SK-N-SH treated with all-trans-retinoic acid at 6 μM for 48 hours (cell line): ENCODE measurements at regions not wholly inside any gene's neighbourhood (a gene's known extent, or its start where the extent isn't known, plus 50 kb on each side); places are given as distances from the start of the nearest gene placed in this dataset.

Experiments used
- ATAC-seq: fragments of 200-7000 bp; cut with Tn5 transposase; 3 replicates; pipeline ENCODE4 v1.9.1; 2020; ENCODE audit warnings: mild to moderate bottlenecking, moderate library complexity
- ARNTL ChIP-seq: fragments of 450-650 bp; formaldehyde crosslinking; IDR thresholded peaks from 2 replicates; pipeline ENCODE4 v1.5.0; 2020; ENCODE audit warnings: low read depth, mild to moderate bottlenecking, moderate library complexity, borderline replicate concordance
- BACH2 ChIP-seq: fragments of 250-450 bp; sonication (Bioruptor Pico); IDR thresholded peaks from 2 replicates; pipeline ENCODE4 v1.9.0; 2021; ENCODE audit warnings: mild to moderate bottlenecking, borderline replicate concordance
- CREB5 ChIP-seq: fragments of 250-450 bp; sonication (Bioruptor Pico); IDR thresholded peaks from 2 replicates; pipeline ENCODE4 v1.5.1; 2020; ENCODE audit warnings: low read depth, mild to moderate bottlenecking, moderate library complexity
- CSDC2 ChIP-seq: fragments of 250-450 bp; sonication (Bioruptor Pico); IDR thresholded peaks from 2 replicates; pipeline ENCODE4 v1.5.0; 2020; ENCODE audit warnings: mild to moderate bottlenecking, moderate library complexity
- ESRRG ChIP-seq: fragments of 250-450 bp; sonication (Bioruptor Pico); IDR thresholded peaks from 2 replicates; pipeline ENCODE4 v1.6.1; 2021; ENCODE audit warnings: mild to moderate bottlenecking
- GLIS3 ChIP-seq: fragments of 250-450 bp; sonication (Bioruptor Pico); IDR thresholded peaks from 2 replicates; pipeline ENCODE4 v1.5.0; 2020; ENCODE audit warnings: mild to moderate bottlenecking, moderate library complexity
- ISL1 ChIP-seq: fragments of 250-450 bp; sonication (Bioruptor Pico); IDR thresholded peaks from 2 replicates; pipeline ENCODE4 v2.1.2; 2022; ENCODE audit warnings: mild to moderate bottlenecking, moderate library complexity
- OSR1 ChIP-seq: fragments of 250-450 bp; sonication (Bioruptor Pico); IDR thresholded peaks from 2 replicates; pipeline ENCODE4 v1.8.0; 2022; ENCODE audit warnings: moderate library complexity, mild to moderate bottlenecking, inconsistent platforms
- POU6F1 ChIP-seq: fragments of 250-450 bp; sonication (Bioruptor Pico); IDR thresholded peaks from 2 replicates; pipeline ENCODE4 v1.8.0; 2021; ENCODE audit warnings: low read depth, mild to moderate bottlenecking, moderate library complexity, borderline replicate concordance
- PPARA ChIP-seq: fragments of 250-450 bp; sonication (Bioruptor Pico); IDR thresholded peaks from 2 replicates; pipeline ENCODE4 v1.5.0; 2020; ENCODE audit warnings: mild to moderate bottlenecking, borderline replicate concordance
- RARB ChIP-seq: fragments of 250-450 bp; sonication (Bioruptor Pico); IDR thresholded peaks from 2 replicates; pipeline ENCODE4 v1.8.0; 2021; ENCODE audit warnings: mild to moderate bottlenecking, moderate library complexity
- SNAI2 ChIP-seq: fragments of 250-450 bp; sonication (Bioruptor Pico); IDR thresholded peaks from 2 replicates; pipeline ENCODE4 v1.5.0; 2020; ENCODE audit warnings: mild to moderate bottlenecking, moderate library complexity
- TCF4 ChIP-seq: fragments of 250-450 bp; sonication (Bioruptor Pico); IDR thresholded peaks from 2 replicates; pipeline ENCODE4 v1.8.0; 2021; ENCODE audit warnings: mild to moderate bottlenecking, moderate library complexity, borderline replicate concordance
- TOX ChIP-seq: fragments of 250-450 bp; sonication (Bioruptor Pico); IDR thresholded peaks from 2 replicates; pipeline ENCODE4 v1.8.0; 2021; ENCODE audit warnings: mild to moderate bottlenecking, moderate library complexity, borderline replicate concordance
- TSHZ2 ChIP-seq: fragments of 250-450 bp; sonication (Bioruptor Pico); IDR thresholded peaks from 2 replicates; pipeline ENCODE4 v1.5.0; 2020; ENCODE audit warnings: mild to moderate bottlenecking, moderate library complexity
- ZC3H10 ChIP-seq: fragments of 250-450 bp; sonication (Bioruptor Pico); IDR thresholded peaks from 2 replicates; pipeline ENCODE4 v1.5.1; 2021; ENCODE audit warnings: mild to moderate bottlenecking, moderate library complexity
- ZFP3 ChIP-seq: fragments of 250-450 bp; sonication (Bioruptor Pico); IDR thresholded peaks from 2 replicates; pipeline ENCODE4 v1.5.0; 2020; ENCODE audit warnings: mild to moderate bottlenecking, moderate library complexity
- ZFP30 ChIP-seq: fragments of 450-650 bp; formaldehyde crosslinking; IDR thresholded peaks from 2 replicates; pipeline ENCODE4 v1.5.0; 2022; ENCODE audit warnings: mild to moderate bottlenecking, moderate library complexity
- ZNF565 ChIP-seq: fragments of 450-650 bp; formaldehyde crosslinking; conservative IDR thresholded peaks from 2 replicates; pipeline ENCODE4 v1.5.0; 2020; ENCODE audit warnings: low read depth, mild to moderate bottlenecking, moderate library complexity
- ZNF70 ChIP-seq: fragments of 450-650 bp; formaldehyde crosslinking; IDR thresholded peaks from 2 replicates; pipeline ENCODE4 v1.5.0; 2020; ENCODE audit warnings: mild to moderate bottlenecking, moderate library complexity
- ZNF8 ChIP-seq: fragments of 450-650 bp; formaldehyde crosslinking; IDR thresholded peaks from 2 replicates; pipeline ENCODE4 v1.5.0; 2020; ENCODE audit warnings: mild to moderate bottlenecking, moderate library complexity
- TF ChIP-seq, protein P1 (sequence below): fragments of 250-450 bp; sonication (Bioruptor Pico); IDR thresholded peaks from 2 replicates; pipeline ENCODE4 v1.5.1; 2021; ENCODE audit warnings: mild to moderate bottlenecking, moderate library complexity
- TF ChIP-seq, protein P2 (sequence below): fragments of 250-450 bp; sonication (Bioruptor Pico); IDR thresholded peaks from 2 replicates; pipeline ENCODE4 v1.8.0; 2020; ENCODE audit warnings: mild to moderate bottlenecking, moderate library complexity, borderline replicate concordance

DNA sequence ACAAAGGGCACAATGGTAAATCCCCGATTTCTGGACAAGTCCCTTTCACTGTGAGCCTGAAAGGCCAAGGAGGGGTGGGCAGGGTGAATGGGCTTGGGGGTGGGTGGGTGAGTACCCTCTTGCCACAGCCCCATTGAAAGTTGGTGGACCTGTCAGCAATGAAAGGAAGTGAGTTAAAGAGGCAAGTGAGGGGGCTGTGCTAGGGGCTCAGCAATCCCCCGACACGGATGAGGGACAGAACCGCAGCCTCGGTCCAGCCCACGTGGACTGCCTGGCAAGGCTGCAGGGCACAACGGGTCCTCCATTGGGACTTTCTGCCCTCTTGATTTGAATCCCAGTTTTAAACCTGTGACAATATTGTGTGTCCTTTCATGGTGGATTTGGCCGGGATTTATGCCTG, 255.3 kb downstream of the FOXD2 start:
- ATAC-seq = no peak
- TF ChIP-seq ZNF70 (CRISPR knock-in tag) (no peak), PPARA (CRISPR knock-in tag) (no peak), CSDC2 (CRISPR knock-in tag) (no peak), TSHZ2 (no peak), RARB (no peak), TOX (CRISPR knock-in tag) (no peak), ZNF565 (no peak), BACH2 (no peak), GLIS3 (no peak), POU6F1 (CRISPR knock-in tag) (no peak), OSR1 (no peak), ZNF8 (CRISPR knock-in tag) (no peak), ARNTL (CRISPR knock-in tag) (no peak), TCF4 (no peak), ISL1 (CRISPR knock-in tag) (no peak), ZFP30 (CRISPR knock-in tag) (no peak)
- TF ChIP-seq, protein P1, sequence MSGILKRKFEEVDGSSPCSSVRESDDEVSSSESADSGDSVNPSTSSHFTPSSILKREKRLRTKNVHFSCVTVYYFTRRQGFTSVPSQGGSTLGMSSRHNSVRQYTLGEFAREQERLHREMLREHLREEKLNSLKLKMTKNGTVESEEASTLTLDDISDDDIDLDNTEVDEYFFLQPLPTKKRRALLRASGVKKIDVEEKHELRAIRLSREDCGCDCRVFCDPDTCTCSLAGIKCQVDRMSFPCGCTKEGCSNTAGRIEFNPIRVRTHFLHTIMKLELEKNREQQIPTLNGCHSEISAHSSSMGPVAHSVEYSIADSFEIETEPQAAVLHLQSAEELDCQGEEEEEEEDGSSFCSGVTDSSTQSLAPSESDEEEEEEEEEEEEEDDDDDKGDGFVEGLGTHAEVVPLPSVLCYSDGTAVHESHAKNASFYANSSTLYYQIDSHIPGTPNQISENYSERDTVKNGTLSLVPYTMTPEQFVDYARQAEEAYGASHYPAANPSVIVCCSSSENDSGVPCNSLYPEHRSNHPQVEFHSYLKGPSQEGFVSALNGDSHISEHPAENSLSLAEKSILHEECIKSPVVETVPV (CRISPR knock-in tag) = no peak
- TF ChIP-seq, all 23 proteins: peak for 0

- ATAC-seq = no peak
- TF ChIP-seq ZFP30 (CRISPR knock-in tag) (no peak), POU6F1 (CRISPR knock-in tag) (no peak), ZC3H10 (CRISPR knock-in tag) (no peak), ARNTL (CRISPR knock-in tag) (no peak), BACH2 (no peak), ESRRG (CRISPR knock-in tag) (no peak), CREB5 (CRISPR knock-in tag) (no peak), ZFP3 (CRISPR knock-in tag) (no peak), GLIS3 (no peak), TCF4 (no peak), ZNF70 (CRISPR knock-in tag) (no peak)
These were observed 256.4 kb downstream of the FOXD2 start for GRCh38 chr1:47694011-47694890.

DNA sequence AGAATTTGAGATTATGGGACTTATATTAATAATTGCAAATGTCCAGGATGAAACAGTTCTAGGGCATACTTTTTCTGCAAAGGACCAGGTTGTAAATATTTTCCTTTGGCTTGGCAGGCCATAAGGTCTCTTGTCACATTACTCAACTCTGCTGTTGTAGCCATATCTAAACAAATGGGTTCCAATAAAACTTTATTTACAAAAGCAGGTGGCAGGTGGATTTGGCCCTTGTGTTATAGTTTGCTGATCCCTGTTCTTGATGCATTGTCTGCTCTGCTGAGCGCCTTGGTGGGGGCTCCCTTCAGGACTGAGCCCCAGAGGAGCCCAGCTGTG, 258.5 kb downstream of the FOXD2 start:
- ATAC-seq = no peak
- TF ChIP-seq ESRRG (CRISPR knock-in tag) = no peak
- TF ChIP-seq, protein P2, sequence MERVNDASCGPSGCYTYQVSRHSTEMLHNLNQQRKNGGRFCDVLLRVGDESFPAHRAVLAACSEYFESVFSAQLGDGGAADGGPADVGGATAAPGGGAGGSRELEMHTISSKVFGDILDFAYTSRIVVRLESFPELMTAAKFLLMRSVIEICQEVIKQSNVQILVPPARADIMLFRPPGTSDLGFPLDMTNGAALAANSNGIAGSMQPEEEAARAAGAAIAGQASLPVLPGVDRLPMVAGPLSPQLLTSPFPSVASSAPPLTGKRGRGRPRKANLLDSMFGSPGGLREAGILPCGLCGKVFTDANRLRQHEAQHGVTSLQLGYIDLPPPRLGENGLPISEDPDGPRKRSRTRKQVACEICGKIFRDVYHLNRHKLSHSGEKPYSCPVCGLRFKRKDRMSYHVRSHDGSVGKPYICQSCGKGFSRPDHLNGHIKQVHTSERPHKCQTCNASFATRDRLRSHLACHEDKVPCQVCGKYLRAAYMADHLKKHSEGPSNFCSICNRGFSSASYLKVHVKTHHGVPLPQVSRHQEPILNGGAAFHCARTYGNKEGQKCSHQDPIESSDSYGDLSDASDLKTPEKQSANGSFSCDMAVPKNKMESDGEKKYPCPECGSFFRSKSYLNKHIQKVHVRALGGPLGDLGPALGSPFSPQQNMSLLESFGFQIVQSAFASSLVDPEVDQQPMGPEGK (CRISPR knock-in tag) = no peak
- TF ChIP-seq ARNTL (CRISPR knock-in tag) = no peak
- no peak for TF ChIP-seq RARB
- no peak for TF ChIP-seq ISL1 (CRISPR knock-in tag)
- TF ChIP-seq TOX (CRISPR knock-in tag) = no peak
- TF ChIP-seq TSHZ2 = no peak
- no peak for TF ChIP-seq SNAI2 (CRISPR knock-in tag)
- TF ChIP-seq OSR1 = no peak
- TF ChIP-seq ZNF70 (CRISPR knock-in tag) = no peak
- no peak for TF ChIP-seq ZC3H10 (CRISPR knock-in tag)
